ENCODE measurements at regions not wholly inside any gene's neighbourhood (a gene's known extent, or its start where the extent isn't known, plus 50 kb on each side); places are given as distances from the start of the nearest gene placed in this dataset.
"Not testable (repeated sequence)": the region's sequence is repeated elsewhere in the genome, so short reads cannot be mapped to it uniquely, and the experiment has no call there.

GRCh38 chr1:175256246-175256645, 63.7 kb upstream of the KIAA0040 start:
- TF ChIP-seq CTCF, EP300 (IDR thresholded peaks at IDR 0.05): not testable (repeated sequence)
